ENCODE measurements at regions not wholly inside any gene's neighbourhood (a gene's known extent, or its start where the extent isn't known, plus 50 kb on each side); places are given as distances from the start of the nearest gene placed in this dataset.

GRCh38 chr7:25714013-25714412 lies 438.0 kb upstream of the NFE2L3 start:
- no peak overlapping the region for H3K27ac Mint-ChIP-seq (ENCODE audit: unreplicated experiment)
- TF ChIP-seq CTCF (IDR thresholded peaks at IDR 0.05; ENCODE audit: insufficient read depth, low read depth, low read length) (no peak), EZH2 (IDR thresholded peaks at IDR 0.05; ENCODE audit: insufficient read depth, low read length) (no peak)
- H3K9ac ChIP-seq (ENCODE audit: low read length) = no peak overlapping the region
- no peaks in the 10 kb centered on the region for H3K79me2 ChIP-seq (ENCODE audit: insufficient read depth, low read length)
- H3K4me3 ChIP-seq (ENCODE audit: insufficient read depth, low read depth, low read length) = no peak overlapping the region
- FAIRE-seq = no peak
- H3K4me1 Mint-ChIP-seq (ENCODE audit: low read depth, unreplicated experiment) = peaks cover 38% of the 10 kb centered on the region
- H3K9me3 Mint-ChIP-seq (ENCODE audit: unreplicated experiment) = no peaks in the 10 kb centered on the region
- no peaks in the 10 kb centered on the region for H3K27me3 Mint-ChIP-seq (ENCODE audit: low read depth, unreplicated experiment)
- no peak overlapping the region for H3K4me3 Mint-ChIP-seq (ENCODE audit: unreplicated experiment)
- no peak overlapping the region for H3K4me2 ChIP-seq (ENCODE audit: low read length)
- no peaks in the 10 kb centered on the region for H3K36me3 Mint-ChIP-seq (ENCODE audit: low read depth, unreplicated experiment)
- H3K36me3 ChIP-seq (ENCODE audit: insufficient read depth, low read length) = no peaks in the 10 kb centered on the region
- no peak overlapping the region for H3K27ac ChIP-seq (ENCODE audit: low read depth, low read length)
- H2AFZ ChIP-seq (ENCODE audit: low read depth, low read length) = no peak overlapping the region
- no peaks in the 10 kb centered on the region for H3K9me3 ChIP-seq (ENCODE audit: insufficient read depth, low read depth, low read length)
- DNase-seq (ENCODE audit: low read depth) = no peak
- no peaks in the 10 kb centered on the region for H4K20me1 ChIP-seq (ENCODE audit: insufficient read depth, low read length)
- no peaks in the 10 kb centered on the region for H3K4me1 ChIP-seq (ENCODE audit: insufficient read depth, low read length)
- no peaks in the 10 kb centered on the region for H3K27me3 ChIP-seq (ENCODE audit: insufficient read depth, low read length)

GRCh38 chr7:25716421-25716820 lies 435.6 kb upstream of the NFE2L3 start:
- H4K20me1 ChIP-seq (ENCODE audit: insufficient read depth, low read length) = no peaks in the 10 kb centered on the region
- Mint-ChIP-seq H3K36me3 (ENCODE audit: low read depth, unreplicated experiment) (no peaks in the 10 kb centered on the region), H3K9me3 (ENCODE audit: unreplicated experiment) (no peaks in the 10 kb centered on the region), H3K27ac (ENCODE audit: unreplicated experiment) (peak overlapping the region; percentile 76), H3K4me3 (ENCODE audit: unreplicated experiment) (no peak overlapping the region), H3K27me3 (ENCODE audit: low read depth, unreplicated experiment) (no peaks in the 10 kb centered on the region), H3K4me1 (ENCODE audit: low read depth, unreplicated experiment) (peaks cover 36% of the 10 kb centered on the region)
- no peak overlapping the region for H3K27ac ChIP-seq (ENCODE audit: low read depth, low read length)
- H3K79me2 ChIP-seq (ENCODE audit: insufficient read depth, low read length) = no peaks in the 10 kb centered on the region
- no peak overlapping the region for H3K4me2 ChIP-seq (ENCODE audit: low read length)
- no peaks in the 10 kb centered on the region for H3K4me1 ChIP-seq (ENCODE audit: insufficient read depth, low read length)
- FAIRE-seq (no peak), DNase-seq (ENCODE audit: low read depth) (peak; percentile 20)
- no peaks in the 10 kb centered on the region for H3K9me3 ChIP-seq (ENCODE audit: insufficient read depth, low read depth, low read length)
- peak overlapping the region; percentile 4 for H2AFZ ChIP-seq (ENCODE audit: low read depth, low read length)
- no peaks in the 10 kb centered on the region for H3K27me3 ChIP-seq (ENCODE audit: insufficient read depth, low read length)
- no peaks in the 10 kb centered on the region for H3K36me3 ChIP-seq (ENCODE audit: insufficient read depth, low read length)
- TF ChIP-seq EZH2 (IDR thresholded peaks at IDR 0.05; ENCODE audit: insufficient read depth, low read length) (no peak), CTCF (IDR thresholded peaks at IDR 0.05; ENCODE audit: insufficient read depth, low read depth, low read length) (no peak)
- H3K9ac ChIP-seq (ENCODE audit: low read length) = no peak overlapping the region
- H3K4me3 ChIP-seq (ENCODE audit: insufficient read depth, low read depth, low read length) = no peak overlapping the region

- H3K4me3 ChIP-seq (ENCODE audit: insufficient read depth, low read depth, low read length) = no peak overlapping the region
- no peaks in the 10 kb centered on the region for H3K79me2 ChIP-seq (ENCODE audit: insufficient read depth, low read length)
- H3K9ac ChIP-seq (ENCODE audit: low read length) = no peak overlapping the region
- H3K4me2 ChIP-seq (ENCODE audit: low read length) = no peak overlapping the region
- FAIRE-seq (no peak), DNase-seq (ENCODE audit: low read depth) (no peak)
- Mint-ChIP-seq H3K9me3 (ENCODE audit: unreplicated experiment) (no peaks in the 10 kb centered on the region), H3K27ac (ENCODE audit: unreplicated experiment) (no peak overlapping the region), H3K4me1 (ENCODE audit: low read depth, unreplicated experiment) (peaks cover 33% of the 10 kb centered on the region), H3K27me3 (ENCODE audit: low read depth, unreplicated experiment) (no peaks in the 10 kb centered on the region), H3K36me3 (ENCODE audit: low read depth, unreplicated experiment) (no peaks in the 10 kb centered on the region), H3K4me3 (ENCODE audit: unreplicated experiment) (no peak overlapping the region)
- TF ChIP-seq CTCF (IDR thresholded peaks at IDR 0.05; ENCODE audit: insufficient read depth, low read depth, low read length) (no peak), EZH2 (IDR thresholded peaks at IDR 0.05; ENCODE audit: insufficient read depth, low read length) (no peak)
- no peak overlapping the region for H3K27ac ChIP-seq (ENCODE audit: low read depth, low read length)
- H3K36me3 ChIP-seq (ENCODE audit: insufficient read depth, low read length) = no peaks in the 10 kb centered on the region
- H2AFZ ChIP-seq (ENCODE audit: low read depth, low read length) = no peak overlapping the region
- no peaks in the 10 kb centered on the region for H4K20me1 ChIP-seq (ENCODE audit: insufficient read depth, low read length)
- no peaks in the 10 kb centered on the region for H3K9me3 ChIP-seq (ENCODE audit: insufficient read depth, low read depth, low read length)
- no peaks in the 10 kb centered on the region for H3K27me3 ChIP-seq (ENCODE audit: insufficient read depth, low read length)
- H3K4me1 ChIP-seq (ENCODE audit: insufficient read depth, low read length) = no peaks in the 10 kb centered on the region
These were observed 433.4 kb upstream of the NFE2L3 start for GRCh38 chr7:25718596-25718995.

Measured in astrocyte (in vitro differentiated cells and primary cell).